Activated T-helper 9 cell treated with anti-CD3 and anti-CD28 coated beads, Interleukin-2, amount 50 U/mL, for 16 hours (primary cell): ENCODE measurements at regions not wholly inside any gene's neighbourhood (a gene's known extent, or its start where the extent isn't known, plus 50 kb on each side); places are given as distances from the start of the nearest gene placed in this dataset.

ENCODE experiments used
- DNase-seq: peaks from one replicate; pipeline ENCODE4 v3.0.0-alpha.2; 2020; ENCODE audit warnings: low read depth

DNA sequence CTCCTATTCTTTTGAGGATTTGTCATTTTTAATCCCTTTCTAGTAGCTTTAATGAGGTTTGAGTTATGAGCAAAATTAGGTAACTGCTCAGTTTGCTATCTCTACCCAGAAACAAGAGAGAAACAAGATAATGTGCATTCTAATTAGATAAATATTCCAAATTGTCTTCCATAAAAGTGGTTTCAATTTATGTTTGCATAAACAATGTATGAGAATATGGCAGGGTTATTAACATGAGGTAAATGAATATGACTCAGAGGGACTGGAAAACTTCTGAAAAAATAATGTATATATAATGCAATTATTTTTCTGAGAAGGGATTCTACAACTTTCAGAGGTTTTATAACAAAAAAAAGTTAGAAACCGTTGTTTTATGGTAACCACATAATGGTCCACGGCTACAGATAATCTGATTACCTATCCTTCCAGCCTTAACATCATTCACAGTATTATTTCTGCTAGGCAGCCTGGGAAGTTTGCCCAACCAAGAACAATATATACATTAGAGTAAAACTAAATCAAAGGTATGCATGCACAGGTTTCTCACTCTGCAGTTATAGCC is 101.2 kb downstream of the CRPPA start:
- no peak for DNase-seq

DNA sequence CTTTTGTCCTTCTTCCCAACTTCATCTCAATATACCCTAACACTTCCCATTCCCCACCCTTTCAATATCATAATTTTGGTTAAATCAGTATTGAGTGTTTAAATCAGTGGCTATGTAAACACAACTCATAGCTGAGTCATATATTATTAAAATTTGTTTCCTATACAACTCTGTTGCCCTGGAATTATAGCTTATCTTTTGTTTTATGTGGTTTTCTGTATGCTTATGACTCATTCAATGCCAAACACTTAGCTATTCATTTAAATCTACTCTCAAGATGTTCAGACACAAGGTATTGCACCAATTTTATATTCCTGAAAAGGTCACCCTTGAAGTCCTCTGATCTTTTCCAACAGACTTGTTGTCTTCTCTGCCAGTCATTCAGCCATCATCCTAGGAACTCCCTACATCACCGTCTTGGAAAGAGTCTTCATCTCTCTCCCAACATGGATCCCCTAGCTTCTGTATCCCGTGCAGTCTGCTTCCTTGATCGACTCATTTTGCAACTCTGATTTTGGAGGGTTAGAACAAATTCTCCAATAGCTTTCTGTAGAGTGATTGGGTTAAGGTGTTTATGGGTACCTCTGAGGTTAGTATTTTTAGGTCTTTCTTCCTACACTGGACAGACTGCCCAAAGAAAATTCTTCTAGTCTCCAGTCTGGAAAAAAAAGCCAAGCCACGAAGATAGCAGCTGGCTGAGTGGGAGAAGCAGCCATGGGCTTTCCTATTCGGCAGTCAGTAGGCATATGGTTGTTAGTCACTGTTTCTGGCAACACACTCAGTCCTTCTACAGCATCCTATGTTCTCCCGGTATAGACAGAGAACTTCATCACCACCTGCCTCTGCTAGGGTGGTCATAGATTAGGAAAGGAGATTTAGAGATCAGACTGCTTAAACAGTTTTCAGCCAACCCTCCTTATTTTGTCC is 102.1 kb downstream of the CRPPA start:
- DNase-seq = no peak

DNA sequence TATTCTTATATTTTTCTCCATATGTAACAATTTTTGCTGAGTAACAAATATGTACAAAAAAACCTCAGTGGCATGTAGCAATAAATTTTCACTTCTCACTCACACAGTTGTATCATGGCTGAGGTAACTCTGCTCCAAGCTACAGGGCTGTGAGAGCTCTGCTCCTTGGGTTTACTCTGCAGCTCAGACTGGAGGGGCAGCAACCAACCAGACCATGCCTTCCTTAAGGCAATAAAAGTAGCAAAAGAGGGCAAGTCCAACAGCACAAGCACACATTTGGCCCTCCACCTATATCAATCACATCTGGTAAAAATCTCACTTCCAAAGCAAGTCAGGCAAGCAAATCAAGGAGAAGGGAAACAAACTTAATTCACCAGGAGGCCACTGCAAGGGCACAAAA is 102.9 kb downstream of the CRPPA start:
- DNase-seq = no peak

DNA sequence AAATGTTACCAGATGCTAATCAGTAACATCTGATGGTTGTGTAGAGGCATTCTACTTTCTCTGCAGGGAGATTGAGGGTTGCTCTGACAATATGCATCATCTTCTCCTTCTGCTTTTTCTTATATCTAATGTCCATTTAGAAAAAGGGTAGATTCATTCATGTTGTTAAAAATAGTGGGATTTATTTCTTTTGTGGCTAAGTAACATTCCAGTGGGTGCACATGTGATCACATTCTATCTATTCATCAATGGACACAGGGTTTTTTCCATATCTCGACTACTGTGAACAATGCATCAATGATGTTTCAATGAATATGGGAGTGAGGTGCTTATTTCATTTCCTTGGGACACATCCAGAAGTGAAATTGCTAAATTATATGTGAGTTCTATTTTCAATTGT is 103.9 kb downstream of the CRPPA start:
- no peak for DNase-seq

DNA sequence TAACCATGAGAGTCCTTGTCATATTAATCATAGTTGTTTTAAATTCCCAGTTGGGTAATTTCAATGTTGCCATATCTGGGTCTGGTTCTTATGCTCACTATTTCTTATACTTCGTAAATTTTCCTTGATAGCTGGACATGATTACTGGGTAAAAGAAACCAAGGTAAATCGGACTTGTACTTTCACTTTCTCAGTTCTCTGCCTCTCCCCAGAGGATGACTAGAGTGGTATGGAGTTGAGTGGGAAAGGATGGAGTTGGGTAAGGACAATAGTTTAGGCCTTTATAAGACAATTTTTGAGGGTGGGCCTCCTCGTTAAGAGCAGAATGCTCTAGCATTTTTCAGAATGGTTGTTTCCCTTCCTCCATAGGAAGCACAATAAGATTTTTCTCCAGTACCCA is 106.1 kb downstream of the CRPPA start:
- no peak for DNase-seq

DNA sequence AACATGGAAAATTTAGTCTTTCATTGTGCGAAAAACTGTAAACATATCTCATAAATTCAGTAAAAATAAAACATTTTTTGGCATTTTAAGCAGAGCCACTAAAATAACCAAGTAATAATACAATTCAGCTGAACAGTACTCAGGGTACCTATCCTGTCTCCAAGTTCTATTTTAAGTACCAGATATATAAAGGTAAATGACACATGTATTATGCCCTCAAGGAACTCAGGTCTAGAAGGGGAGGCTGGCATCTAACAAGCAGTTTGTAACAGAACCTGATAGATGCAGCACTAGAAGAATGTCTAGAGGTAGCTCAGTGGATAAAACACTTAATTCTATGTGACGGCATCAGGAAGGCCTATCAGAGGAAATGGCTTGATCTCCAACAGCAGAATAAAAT is 112.2 kb downstream of the CRPPA start:
- DNase-seq = no peak

DNA sequence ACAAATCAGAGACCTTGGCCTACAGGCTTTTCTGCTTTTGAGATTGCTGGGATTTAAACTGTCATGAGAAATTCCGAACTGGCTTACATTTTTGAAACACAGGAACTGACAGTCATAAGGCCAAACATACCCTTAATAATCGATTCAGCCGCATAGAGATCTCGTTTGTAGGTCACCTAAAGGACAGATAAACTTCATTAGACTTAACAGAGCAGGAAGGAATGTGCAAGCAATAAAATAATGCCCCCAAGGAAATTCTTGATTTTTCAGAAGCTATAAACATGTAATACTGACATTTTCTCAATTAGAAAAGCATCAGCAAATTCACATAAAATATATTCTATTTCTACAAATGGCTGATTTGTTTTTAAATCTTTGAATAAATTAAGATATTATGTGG is 120.0 kb downstream of the CRPPA start:
- DNase-seq = no peak

DNA sequence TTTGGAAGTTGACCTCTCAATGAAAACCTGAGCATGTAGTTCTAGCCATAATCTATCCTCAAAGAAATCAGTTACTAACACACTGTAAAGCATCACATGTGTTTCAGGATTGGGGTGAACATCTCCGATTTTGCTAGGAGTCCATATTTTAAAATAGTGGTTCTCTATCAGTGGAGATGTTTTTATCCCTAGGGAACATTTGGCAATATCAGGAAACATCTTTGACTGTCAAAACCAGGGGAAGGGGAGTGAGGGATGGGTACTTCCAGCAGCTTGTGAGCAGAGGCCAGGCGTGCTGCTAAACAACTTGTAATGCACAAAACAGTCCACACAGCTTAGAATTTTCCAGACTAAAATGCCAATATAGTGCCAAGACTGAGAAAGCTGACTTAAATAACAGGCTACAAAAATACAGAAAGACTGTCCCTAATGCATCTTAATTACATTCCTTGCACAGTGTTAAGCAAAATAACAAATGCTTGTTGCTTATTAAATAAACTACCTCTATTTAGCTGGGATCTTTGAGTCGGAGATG is 120.9 kb downstream of the CRPPA start:
- DNase-seq = no peak

DNA sequence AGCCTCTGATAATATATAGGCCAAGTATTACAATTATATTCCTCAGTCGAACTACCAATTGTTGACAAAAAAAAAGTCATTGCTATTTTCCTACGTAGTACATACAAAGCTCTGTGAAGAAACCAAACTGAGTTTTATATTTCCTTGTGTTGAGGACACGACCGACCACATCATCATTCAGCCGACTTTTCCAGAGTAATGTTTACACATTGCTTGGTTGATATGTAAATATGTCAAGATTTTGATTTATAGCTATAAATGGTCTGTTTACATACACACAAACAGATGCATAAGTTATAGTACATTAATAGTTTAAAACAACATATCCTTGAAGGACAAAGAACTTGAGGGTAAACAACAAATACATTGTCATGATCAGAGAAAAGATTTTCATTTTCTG is 121.5 kb downstream of the CRPPA start:
- DNase-seq = no peak

DNA sequence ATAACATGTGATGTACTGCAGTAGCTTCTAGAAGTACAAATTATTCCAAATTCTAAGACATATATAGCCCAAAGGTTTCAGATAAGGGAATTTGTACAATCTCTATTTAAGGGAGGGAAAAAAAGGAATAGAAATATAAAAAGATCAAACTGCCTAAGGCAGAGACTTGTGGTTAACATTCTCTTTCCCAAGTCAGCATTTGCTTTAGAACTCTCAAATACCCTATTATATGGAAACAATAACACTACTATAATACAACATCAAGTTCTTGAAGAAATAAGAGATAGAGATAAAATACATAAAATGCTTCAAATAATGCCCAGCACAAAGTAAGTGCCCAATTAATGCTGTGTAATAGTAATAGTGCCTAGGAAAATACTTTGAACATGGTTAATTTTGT is 123.1 kb downstream of the CRPPA start:
- no peak for DNase-seq

DNA sequence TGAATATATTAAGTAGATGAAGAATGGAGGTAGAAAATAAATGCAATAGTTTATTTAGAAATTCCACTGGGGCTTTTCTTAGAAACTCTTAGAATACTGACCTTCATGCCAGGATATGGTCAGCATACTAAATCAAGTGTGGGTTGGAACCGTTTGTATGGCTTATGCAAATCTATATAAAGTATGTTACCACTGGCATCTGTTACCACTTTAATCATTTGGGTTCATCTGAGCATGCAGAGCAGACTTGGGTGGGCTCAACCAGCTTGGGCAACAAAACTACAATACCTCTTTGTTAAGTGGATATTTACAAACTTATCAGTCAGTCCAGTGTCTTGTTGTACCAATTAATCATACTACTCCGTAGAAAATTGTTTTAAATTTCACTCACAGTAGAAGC is 125.8 kb downstream of the CRPPA start:
- DNase-seq = no peak

DNA sequence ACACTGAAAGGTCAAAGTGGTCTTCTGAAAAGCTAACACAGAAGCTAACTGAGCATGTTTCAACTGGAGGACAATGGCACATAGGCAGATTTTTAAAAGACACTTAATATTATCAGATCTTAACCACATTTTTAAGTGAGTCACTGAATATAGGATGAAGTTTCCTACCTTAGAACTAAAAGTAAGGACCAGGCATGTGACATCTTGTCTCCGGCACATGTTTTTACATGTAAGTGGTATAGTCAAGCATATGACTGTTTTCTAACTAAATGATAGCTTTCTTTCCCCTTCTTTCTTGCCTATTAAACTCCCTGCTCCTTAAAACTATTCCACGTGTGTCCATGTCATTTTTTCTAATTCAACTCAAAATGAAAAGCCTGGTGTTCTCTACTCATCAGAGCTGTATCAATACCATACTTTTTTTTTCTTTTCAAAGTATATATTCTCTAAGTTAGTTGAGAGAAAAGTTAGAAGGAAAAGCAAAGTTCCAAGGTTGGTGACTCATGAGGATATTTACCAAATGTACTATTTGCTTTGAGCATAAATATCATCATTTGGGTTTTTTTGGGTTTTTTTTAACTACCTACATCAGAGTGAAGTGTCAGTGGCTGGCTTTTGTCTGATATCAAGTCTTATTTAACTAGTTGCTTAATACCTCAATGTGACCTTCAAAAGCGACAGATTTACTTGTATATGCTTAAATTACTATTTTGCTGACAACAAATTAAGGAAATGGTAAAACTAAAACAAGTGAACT is 127.5 kb downstream of the CRPPA start:
- no peak for DNase-seq

DNA sequence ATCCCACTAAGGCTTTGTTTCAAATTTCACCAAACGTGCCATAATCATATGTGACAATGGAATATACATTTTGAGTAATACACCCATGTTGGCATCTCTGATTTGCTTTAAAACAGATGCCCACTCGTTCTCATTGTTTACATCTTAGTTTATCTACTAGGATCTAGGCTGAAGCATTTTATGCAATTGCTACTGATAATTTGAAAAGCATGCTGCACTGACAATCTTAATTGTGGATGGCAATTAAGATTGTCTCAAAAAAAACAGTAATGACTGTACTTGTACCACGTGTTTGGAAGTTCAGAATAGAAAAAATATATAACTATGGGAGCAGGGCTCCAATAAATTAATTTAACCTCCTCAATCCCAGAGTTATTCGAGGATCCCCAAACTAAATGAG is 136.8 kb downstream of the CRPPA start:
- no peak for DNase-seq

DNA sequence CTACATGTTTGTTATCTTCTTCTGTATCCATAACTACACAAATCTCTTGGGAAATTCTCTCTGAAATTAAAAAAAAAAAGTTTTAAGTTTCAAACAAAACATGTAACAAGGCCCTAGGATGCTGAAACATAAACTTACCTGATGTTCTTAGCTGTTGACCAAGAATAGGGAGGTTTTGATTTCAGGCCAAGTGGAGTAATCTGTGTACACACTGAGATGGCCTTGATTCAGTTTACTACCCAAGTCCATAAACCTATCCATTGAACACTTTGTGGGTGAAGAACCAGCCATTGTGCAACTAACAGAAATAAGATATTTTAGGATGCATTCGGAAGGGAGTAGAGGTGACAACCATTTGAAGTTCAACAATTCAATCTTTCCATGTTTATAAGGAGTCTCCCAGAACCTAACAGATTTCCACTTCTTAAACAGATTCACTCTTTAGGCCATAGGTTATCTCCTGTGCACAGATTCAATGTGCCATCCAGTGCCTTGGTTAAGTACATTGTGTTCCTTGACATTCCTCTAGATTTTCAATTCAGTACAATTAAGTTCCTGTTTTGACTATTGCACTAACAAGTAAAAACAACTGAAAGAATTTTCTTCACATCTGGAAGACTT is 143.1 kb downstream of the CRPPA start:
- no peak for DNase-seq

DNA sequence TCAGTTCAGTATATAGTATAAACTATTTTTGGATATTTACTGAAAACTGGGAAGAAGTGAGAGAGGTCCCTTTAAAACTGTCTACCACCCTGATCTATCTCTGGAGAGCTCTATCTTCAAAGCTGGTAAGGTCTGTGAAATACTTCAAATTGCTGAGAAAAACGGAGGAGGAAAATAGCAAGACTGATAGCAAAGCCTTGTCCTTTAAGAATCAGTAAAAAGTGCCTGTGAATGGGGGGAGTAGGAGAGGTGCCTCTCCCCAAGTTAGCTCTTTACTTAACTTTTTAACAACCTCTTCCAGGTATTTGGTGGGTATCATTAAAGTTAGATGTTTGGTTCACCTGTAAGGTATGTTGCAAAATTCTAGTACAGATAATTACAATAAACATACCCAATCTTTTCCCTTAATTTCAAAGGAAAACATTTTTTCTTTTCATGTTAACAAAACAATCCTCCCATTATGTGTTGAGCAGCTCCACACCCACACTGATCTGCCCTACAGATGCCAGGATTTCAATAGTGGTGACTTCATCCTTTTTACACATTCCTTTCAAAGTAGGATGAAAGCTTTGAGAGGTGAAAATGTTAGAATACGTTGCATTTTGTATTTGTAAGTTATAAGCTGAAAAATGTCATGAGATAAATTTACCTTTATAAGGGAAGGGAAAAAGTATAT is 149.2 kb downstream of the CRPPA start:
- no peak for DNase-seq

DNA sequence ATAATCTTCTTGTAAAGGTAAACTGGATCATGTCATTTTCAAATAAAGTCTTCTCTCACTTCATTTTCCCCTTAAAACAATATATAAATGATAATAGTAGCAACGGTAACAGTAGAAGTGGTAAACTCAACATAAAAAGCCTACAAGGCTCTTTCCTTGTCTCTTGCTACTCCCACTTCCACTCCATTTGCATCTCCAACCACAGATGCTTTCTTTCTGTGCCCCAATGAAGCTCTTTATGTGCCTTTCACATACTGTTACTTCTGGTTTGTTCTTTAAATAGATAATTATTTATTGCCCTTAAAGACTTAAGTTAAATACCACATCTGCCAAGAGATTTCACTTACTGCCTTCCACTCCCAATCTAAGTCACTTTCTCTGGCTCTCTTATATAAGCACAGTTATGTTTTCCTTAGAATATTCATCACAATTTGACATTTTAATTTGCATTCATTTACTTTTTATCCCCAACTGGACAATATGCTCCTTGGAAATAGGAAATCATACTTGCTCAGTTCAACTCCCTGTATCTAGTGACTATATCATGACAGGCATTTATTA is 149.9 kb downstream of the CRPPA start:
- no peak for DNase-seq

DNA sequence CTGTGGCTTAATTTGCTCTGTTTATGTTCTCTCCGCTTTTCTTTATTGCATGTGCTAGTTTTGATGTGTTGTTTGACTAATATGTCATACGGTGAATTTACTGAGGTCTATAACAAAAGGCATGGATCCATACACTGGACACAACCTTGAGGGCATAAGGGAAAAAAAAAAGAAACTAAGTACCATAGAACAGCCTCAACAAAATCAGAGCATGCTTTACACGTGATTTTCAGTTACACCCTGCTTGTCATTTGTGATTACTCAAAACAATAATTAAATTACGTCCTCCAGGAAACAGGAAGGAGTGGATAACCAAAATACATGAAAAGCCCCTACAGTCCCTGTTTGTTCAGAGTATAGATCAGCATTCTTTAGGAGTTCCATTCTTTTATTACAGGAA is 150.5 kb downstream of the CRPPA start:
- no peak for DNase-seq

DNA sequence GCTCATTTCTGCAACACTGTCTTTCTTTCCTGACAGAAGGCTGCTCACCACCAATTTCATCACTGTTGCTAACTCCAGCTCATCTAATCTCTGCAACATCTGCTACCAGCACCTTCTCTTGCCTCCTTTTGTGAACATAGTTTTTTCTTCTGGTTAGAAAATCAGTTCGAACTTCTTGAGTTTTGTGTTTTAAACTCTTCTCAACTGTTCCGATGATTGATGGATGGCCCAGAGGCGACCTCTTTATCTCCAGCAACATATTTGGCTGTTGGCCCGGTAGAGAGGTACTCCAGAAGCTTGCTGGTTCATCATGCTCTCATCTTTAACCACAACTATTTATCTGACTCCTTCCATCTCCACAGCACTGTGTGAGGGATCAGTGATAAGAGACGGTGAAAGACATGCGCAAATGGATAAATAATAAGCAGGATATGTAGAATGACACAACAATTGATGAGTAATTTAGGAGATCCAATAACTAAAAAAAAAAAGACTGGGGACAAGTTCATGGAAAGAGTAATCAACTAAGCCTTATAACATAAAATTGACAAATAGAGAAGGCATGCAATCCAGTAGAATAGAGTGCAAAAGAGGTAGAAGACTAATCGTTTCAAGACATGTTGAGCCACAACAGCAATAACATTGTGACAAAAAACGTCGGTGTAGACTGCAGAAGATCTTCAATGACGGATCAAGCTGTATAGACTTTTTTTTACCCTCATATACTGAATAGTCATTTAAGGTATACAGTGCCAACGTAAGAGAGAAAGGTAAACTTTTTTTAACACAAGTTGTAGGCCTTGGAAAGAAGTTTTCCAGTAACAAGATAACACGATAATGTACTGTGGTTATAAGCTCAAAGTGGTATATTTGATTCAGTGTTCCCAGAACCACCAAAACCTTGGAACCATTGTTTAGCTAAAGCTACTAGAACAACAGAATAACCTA is 152.2 kb downstream of the CRPPA start:
- DNase-seq = no peak

DNA sequence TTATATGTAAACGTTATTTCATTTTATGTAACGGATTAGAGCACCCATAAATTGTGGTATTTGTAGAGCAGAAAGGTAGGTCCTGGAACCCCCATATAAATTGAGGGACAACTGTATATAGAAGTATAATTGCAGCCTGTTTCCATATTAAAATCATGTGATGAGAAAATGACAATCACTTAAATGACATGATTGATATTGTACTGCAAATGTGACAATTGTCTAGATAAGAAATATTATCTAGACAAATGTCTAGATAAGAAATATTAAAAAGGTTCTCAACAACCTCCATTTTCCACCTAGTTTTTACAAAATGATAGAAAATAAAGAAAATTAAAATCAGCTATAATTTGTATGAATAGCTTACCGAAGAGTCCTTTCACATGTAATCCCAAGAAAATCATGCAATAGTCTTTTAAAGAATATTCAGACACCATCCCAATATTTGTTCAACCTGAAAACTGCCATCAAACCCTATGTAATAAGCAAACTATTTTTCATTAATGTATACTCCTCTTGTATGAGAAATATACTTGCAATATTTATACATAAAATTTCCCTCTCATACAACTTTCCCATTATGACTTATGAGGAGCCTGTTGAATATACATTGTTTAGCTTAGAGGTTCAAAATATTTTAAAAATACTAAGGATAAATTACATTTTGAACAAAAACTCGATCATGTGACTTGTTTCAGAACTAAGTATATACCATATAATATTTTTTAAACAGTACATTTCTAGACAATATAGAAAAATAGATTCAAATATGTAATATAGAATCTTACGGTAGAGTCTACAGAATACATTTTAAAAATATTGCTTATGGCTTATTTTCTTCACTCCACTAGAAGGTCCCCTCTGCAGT is 153.2 kb downstream of the CRPPA start:
- no peak for DNase-seq
